NCI-H1092 (cell line): ENCODE measurements at regions not wholly inside any gene's neighbourhood (a gene's known extent, or its start where the extent isn't known, plus 50 kb on each side); places are given as distances from the start of the nearest gene placed in this dataset.
A peak's percentile ranks its signal among the peaks of the same experiment; 100 is the strongest.

Experiments used
- DNase-seq: peaks from one replicate; lab custom pipeline; 2025; lab: John Stamatoyannopoulos, UW

DNA sequence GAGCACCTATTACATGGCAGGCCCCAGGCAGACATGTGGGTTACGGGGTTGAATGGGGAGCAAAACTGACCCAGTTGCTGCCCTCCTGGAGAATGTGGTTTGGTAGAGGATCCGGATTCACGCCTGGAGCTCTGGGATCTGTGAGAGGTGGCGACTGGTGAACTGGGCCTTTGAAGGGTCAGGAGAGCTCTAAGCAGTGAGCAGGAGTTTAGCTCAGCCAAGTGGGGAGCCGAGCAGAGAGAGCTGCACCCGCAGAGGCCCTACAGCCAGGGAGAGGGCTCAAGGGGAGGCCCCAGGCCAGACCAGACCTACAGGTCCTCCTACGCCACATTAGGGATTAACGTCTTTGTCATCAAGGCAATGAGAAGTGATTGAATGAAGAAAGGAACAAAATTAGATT lies 179.8 kb upstream of the TLE3 start:
- DNase-seq: no peak

DNA sequence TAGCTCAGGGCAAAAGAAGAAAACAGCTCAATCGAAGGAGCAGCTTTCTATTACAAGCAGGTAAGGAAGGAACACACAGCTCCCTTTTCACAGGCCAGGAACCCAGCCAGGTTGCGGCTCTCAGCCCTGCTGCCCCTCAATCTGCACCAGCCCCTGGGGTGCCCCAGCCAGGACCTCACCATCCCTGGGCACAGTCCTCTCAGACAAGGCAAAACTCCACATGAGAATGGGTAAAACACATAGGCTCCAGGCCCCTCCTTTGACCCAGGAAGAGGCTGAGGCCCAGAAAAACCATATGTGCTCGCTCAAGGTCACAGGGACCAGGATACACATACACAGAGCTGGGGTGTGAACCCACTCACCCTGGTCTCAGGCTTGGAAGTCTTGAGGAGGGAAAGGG lies 178.7 kb upstream of the TLE3 start:
- DNase-seq: no peak

DNA sequence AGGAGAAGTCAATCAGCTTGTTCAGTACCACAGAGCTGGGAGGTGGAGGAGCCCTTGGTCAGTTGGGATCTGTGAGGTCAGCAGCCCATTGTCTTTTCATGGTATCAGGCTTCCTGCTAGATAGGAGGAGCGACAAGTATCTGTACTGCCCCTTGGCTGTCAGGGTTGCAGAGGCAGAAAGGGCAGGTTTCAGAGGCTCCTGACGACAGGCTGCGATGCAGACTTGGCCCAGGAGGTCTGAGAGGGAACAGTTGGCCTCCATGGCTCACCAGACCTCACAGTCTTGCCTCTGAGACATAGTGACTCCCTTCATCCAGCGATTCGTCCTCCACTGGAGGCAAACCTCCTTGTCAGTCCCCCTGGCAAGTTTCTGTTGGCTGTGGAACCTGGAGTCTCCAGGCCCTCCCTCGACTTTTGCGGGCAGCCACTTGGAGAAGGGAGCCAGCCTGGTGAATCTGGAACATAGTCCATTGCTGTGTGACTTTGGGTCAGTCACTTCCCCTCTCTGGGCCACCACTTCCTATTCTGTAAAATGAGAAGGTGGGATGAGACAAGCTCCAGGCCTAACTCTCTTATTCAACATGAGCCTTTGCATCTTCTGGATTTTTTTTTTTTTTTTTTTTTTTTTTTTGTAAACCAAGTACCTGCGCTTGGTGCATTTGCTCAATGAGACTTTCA lies 177.9 kb upstream of the TLE3 start:
- no peak for DNase-seq

DNA sequence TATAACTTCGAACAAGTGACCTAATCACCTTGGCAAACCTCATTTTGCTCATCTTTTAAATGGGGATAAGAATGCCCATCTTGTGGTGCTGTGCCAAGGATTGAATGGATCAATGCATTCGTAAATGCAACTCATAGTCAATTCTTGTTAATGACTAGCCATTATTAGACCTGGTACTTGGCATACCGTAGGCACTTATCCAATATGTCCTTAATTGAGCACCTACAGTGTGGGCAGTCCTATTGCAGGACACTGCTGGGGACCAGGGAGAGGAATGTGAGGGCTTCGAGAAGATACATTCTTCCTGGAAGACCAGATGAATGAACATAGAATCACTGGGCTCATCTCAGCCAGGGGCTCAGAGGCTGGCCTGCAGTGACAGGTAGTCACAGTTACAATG lies 177.2 kb upstream of the TLE3 start:
- no peak for DNase-seq

DNA sequence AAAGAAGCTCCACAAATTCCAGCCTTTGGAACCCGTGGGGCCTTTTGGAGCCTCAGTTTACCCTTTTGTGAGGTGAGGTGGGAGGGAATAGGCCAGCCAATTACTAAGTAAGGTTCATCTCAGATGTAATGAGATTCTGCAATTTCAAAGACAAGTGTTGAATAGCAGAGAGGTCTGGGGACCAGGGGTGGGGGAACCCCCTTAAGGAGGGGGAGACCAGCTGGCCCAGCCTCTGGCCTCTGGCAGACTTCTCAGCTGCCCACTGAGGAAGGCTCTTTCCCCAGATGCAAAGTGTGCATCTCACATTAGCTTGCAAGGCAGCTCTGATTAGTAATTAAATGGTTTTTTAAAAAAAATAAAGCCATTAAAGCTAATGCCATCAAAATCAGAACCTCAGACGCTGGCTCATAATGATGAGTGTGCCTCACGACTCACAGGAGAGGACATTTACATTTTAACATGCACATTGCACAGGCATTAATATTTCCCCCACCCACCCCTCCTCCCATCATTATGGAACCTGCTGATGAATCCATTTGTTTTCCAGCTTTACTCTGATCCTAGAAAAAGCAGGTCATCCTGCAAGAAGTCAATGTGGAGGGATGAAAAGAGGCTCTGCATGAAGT lies 176.7 kb upstream of the TLE3 start:
- DNase-seq: no peak

DNA sequence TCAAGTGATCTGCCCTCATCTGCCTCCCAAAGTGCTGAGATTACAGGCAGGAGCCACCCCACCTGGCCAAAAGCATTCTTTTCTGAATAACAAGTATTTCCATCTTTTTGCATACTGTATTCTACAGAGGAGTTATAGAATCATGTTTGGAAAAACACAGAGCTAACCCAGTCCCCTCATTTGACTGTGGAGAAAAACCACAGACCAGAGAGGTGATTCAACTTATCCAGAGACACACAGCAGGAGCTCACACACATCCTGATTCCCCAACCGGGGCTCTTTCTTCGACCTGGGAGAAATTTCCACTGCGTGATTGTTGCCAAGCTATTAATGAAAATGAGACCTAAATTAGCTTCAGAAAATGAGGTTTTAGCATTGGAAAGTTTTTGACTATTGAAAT lies 176.1 kb upstream of the TLE3 start:
- DNase-seq: no peak

DNA sequence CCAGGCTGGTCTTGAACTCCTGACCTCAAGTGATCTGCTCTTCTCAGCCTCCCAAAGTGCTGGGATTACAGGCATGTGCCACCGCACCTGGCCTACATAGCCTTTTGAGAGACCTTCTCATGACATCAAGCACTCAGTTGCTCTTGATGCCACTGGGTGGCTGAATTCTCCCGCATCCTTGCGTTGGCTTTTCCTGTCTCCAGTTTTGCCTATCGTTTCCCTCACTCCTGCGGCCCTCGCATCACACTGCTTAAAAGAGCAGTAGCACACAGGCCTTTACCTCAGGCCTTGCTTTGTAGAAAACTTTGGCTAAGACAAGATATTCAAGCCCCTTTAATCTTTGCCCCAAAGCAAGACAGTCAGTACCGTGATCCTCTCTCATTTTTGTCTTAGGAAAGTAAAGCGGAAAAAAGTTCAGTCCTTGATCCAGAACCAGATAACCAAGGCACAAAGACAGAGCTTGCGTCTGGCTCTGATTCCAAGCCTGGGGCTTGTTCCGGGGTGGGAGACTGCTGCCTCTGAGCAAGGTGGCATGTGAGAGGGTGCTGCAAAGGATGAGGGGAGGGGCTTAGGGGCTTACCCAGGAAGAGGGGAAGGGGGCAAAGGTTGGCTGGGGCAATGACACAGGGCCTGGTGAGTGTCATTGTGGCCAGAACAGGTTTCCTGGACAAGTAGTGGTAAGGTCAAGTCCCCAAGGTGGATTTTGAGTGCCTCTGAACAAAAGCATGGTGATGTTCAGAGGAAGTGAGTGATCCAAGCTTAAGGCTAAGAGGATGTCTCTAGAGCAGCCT lies 175.0 kb upstream of the TLE3 start:
- DNase-seq: no peak

DNA sequence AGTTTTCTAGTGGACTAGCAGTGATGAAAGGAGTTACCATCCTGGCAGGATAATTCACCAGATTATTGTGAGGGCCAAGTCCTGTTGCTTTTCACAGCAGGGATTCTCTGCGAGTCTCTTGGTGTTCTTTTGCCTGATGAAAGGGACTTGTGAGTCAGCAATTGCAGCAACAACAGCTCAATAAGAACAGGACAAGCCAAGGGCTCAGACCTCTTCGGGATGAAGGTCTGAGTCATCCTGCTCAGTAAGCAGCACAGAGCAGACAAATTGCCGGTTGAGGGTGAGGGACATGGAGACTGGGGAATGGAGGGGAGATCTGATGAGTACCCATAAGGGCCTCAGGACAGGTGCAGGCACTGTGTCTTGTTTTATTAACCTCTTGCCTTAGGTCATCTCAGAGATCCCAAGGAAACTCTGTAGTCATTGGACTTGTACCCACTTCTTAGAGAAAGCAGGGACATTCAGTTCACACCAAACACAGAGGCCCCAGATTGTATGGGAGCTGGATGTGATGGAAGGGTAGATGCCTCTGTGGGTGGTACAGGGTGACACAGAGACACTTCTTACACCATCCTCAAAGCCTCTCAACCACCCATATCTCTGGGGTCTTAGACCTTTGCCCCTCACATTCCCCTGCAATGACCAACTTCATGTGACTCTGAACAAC lies 173.8 kb upstream of the TLE3 start:
- DNase-seq: no peak

DNA sequence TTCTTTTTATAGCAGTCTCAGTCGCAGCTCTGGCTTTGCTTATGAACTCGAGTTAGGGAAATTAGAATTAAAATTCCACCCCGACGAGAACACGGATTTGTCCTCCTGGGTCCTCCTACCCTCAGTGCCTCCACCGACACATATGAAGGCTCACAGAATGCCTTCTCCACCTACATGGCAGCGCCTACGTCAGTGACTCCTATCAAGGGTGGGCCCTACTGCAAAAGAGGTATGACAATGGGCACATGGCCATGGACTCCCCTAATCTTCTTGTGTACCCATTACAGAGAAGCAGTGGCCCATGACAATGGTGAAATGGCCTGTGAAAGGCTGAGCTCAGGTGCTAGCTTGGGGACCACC lies 173.0 kb upstream of the TLE3 start:
- no peak for DNase-seq

DNA sequence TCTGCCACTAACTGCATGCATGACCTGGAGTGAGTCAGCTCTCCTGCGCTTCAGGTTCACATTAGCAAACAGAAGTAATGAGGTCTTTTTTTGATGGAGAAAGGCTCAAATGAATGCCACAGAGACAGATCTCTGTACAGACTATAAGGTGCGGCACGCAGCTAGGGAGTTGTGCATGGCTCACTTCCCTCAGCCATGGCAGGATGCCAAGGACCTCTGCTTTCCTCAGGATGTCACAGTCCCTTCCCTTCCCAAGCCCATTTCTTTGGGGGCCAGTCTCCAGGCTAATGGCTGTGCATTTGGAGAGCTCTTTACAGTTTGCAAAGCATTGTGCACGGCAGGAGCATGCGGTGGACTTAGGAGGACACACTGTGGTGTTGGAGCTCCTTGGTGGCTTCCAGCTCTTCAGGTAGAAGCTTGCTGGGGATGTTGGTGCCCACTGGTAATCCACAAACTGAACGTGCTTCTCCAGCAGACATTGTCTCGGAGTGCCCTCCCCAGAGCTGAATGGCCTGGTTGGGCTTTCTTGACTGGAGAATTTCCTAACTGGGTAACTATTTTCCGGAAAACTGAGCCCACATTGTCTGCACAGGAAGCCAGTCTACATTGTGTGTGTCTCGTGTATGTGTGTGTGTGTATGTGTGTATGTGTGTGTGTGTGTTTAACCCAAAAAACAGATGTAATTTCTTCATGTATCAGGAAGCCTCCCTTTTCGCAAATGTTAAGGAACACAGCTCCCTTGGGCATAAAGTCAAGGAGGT lies 172.5 kb upstream of the TLE3 start:
- DNase-seq: no peak

DNA sequence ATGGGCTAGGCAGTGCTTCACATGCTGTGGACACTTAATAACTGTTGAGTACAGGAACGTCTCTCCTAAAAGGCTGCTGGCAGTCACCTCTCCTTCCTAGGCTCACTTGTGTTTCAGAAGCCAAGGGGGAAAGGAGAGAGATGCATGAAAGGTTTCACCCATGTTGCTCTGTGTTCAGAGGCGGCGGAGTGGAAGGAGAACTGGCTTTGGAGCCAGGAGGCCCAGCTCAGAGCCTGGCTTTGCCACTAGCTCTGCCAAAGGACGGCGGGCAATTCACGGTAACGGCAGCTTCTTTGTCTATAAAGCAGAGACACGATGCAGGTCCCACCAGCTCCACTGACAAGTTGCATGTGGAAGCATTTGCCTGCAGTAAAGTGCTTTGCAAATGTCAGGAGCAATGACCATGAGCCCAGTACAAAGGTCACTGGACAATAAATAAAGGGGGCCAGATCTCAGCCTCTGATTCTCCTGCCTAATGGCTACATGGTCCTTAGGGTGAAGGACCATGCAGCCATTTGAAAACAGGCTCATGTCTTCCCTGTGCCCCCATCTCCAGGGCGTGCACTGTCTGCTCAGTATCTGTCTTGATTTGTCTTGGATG lies 171.7 kb upstream of the TLE3 start:
- DNase-seq: no peak

DNA sequence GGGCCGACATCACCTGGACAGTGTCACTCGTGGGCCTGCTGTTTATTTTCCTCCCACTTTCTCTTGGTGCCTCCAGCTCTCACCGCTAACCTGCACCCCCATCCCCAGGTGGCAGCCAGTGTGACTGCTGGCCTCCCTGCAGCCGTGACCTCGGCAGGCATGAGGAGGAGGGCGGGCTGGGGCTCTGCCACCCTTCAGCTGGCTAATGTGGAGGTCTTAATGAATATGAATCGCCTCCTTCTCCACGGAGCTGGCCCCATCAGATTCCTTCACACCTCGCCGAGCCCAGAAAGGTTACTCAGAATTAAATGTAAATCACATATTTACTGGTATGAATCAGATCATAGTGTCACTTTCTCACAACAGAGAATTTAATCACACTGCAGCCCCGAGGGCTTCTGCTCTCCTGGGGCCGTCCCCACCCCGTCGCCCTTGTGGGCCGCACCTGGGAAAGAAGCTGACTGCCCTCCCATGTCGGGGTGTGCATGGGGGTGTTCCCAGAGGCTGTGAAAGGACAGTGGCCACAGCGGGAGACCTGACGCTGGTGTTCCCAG lies 171.1 kb upstream of the TLE3 start:
- DNase-seq: no peak

DNA sequence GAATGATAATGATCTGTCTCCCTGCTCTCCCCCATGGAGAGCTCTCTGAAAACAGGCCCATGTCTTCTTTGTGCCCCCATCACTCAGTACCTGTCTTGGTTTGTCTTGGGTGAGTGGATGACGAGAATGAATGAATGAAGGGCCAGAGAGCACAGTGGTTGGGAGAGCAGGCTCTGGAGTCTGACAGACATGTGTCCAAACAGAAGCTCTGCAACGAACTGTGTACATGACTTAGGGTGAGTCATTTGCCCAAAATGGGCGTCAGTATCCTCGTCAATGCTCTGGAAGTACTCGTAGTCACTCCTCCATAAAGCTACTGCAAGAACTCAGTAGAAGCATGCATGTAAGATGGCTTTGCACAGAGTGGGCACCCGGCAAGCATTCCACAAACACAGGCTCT lies 170.2 kb upstream of the TLE3 start:
- no peak for DNase-seq

DNA sequence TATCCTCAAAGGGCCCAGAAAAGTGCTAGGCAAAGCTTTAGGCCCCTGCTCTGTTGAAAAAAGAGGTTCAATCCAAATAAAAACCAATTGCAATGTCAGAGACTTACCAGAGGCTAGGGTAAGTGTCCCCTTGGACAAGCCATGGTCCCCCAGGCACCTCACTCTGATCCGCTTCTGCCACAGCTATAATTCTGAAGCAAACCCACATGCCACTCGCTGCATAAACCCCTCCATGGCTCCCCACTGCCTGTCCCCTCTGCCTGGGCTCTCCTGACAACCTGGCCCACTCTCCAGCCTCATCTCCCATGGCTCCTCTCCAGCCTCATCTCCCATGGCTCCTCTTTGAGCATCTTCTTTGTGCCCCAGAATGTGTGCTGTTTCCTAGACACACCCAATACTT lies 169.6 kb upstream of the TLE3 start:
- no peak for DNase-seq

DNA sequence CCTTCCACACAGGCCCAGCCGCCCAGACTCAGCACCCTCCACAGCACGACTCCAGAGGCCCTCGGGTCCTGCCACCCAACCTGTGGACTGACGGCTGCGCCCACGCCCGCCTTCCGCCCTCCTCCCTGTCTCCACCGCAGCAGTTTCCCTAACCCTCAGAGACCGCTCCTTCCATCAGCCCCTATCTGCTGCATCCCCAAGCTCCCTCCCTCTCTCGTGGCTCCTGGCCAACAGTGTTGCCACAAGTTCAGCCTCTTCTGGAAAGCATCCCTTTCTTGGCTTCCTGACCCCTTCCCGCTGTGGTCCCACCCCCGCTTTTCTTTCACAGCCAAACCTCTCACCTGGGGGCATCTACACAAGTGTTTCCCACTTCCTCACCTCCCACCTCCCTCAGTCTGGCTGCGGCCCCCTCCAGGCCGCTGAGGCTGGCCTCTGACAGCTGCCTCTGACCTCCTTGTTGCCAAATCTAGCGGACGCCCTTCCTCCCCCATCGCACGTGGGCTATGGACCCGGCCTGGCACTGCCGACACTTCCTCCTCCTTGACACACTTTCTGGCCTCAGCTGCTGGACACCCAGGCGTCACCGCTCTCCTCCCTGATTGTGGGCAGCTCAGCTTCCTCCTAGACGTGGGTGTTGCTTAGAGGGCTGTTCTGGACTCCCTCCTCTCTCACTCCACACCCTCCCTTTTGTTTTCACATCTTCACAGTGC lies 168.8 kb upstream of the TLE3 start:
- no peak for DNase-seq

DNA sequence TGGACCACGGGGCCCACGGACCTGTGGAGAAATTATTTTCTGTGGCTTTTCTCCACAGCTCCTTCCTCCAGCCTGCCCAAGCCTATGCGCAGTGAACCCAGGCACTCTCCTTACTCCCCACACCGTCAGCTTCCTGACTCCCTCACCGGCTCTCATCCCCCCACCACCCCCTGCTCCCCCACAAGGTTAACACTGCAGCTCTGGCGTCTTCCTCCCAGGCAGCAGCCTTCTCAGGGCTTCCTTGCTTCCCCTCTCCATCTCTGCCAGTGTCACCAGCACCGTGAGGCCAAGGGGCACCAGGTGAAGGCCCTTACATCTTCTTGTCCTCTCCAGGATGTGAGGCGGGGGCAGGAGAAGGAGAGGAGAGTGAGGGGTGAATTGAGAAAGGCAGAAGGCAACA lies 168.3 kb upstream of the TLE3 start:
- no peak for DNase-seq

DNA sequence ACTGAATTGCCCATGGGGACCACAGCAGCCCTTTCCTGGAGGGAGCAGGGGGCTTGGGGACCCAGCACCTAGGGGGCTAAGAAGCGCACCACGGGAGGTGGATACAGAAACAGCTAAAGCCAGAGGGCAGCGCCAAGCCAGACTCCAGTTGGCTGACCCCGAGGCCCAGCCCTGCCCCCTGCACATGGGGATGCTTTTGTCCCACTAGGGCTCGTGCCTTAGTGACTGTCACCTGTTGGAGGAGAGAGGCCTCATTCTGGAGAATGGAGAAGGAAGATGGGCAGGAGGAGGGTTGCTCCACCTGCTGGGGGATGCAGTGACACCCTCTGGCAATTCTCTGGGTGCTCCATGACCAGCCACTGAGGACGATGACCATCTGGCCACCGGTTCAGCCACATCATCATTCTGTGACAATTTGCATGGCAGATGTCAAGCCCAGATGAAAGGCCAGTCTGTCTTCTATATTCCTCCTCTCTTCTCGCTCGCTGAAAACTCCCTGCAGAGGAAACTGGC lies 167.8 kb upstream of the TLE3 start:
- DNase-seq: no peak

DNA sequence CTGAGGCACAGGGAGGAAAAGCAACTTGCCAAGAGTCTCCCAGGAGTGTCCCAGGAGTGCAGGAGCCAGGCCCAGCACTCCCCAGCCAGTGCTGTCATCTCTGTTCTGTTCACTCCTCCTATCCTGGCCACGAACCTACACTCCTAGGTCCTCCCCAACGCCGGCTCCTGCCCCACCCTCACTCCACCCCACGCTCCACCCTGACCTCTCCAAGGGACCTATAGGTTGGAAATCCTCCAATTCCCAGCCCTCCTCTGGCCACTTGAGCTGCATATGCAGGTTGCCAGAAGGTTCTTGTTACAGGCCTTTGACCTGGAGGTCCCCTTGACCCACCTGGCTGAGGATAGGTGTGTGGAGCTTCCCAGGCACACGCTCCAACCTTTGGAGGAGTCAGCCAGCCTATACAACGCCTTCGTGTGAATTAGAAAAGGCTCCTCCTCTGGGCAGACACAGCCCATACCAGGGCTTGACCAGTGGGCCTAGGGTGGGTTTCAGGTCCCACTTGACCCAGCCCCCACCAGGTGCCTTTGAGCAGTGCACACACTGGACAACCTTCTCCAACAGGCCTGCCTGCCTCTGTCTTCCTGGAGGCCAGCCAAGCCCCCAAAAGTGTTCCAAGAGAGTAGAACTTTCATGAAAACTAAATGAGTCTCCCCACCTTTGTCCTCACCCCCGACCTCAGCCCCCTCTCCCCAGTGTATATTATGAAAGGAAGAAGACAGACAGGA lies 167.2 kb upstream of the TLE3 start:
- DNase-seq: no peak

DNA sequence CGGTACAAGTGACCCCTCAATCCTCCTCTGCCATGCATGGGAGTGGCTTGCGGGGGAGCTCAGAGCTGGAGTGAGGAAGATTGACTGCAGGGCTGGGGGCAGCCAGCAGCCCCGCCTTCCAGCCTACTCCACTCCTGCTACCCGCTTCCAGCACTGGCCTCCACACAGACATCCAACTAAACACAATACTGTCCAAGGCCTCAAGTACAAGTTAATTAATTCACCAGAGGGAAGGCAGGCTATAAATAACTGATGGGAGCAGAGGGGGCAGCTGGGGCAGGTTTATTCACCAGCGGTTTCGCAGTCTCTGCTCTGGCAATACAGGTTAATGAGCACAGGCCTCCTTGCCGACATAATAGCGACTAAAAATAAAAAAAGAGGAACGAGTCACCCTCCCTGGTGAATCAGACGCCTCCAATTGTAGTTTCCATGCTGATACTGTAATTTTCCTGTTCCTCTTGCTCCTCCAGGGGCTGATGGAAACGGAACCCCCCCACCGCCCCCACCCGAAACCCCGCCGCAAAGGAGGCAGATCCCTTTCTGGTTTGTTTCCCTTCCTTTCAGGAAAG lies 166.4 kb upstream of the TLE3 start:
- DNase-seq: peak; percentile 47
